Body of pancreas (tissue), 4 donors: ENCODE measurements at regions not wholly inside any gene's neighbourhood (a gene's known extent, or its start where the extent isn't known, plus 50 kb on each side); places are given as distances from the start of the nearest gene placed in this dataset.

Source experiments
- POLR2A ChIP-seq, 3 donors: fragments of 450-650 bp; IDR thresholded peaks; one replicate each; pipeline ENCODE4 v1.6.1; 2016; ENCODE audit warnings: antibody characterized with exemption in 3 of 3, mild to moderate bottlenecking in 2 of 3
- TF ChIP-seq, protein P1 (sequence below), 7 experiments: fragments of 450-650 bp in 4 of 7; fragments of 200-600 bp in 3 of 7; sonication (generic) in 3 of 7; IDR thresholded peaks; one replicate each; pipeline ENCODE4 v1.5.1; 2016 to 2019; ENCODE audit warnings: antibody characterized with exemption in 7 of 7

DNA sequence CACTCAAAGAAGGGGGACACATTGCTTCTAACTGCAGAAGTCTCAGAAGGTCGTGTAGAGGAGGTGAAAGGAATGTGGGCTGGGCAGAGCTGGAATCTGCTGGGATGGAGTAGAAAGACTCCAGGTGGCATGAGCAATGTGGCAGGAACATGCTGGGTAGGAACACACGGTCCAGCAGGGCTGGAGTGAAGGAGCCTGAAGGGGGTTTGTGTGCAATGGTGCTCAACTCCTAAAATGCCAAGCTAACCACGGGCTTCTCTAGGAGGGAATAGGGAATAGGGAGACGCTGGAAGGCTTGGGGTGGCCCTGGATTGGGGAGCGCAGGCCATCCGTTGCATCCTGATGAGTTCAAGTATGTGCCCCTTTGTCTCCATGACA lies 253.8 kb downstream of the FAM43A start:
- TF ChIP-seq, protein P1, sequence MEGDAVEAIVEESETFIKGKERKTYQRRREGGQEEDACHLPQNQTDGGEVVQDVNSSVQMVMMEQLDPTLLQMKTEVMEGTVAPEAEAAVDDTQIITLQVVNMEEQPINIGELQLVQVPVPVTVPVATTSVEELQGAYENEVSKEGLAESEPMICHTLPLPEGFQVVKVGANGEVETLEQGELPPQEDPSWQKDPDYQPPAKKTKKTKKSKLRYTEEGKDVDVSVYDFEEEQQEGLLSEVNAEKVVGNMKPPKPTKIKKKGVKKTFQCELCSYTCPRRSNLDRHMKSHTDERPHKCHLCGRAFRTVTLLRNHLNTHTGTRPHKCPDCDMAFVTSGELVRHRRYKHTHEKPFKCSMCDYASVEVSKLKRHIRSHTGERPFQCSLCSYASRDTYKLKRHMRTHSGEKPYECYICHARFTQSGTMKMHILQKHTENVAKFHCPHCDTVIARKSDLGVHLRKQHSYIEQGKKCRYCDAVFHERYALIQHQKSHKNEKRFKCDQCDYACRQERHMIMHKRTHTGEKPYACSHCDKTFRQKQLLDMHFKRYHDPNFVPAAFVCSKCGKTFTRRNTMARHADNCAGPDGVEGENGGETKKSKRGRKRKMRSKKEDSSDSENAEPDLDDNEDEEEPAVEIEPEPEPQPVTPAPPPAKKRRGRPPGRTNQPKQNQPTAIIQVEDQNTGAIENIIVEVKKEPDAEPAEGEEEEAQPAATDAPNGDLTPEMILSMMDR (IDR thresholded peaks at IDR 0.05), result no peak
- no peak for TF ChIP-seq POLR2A (IDR thresholded peaks at IDR 0.05)
